ENCODE measurements at regions not wholly inside any gene's neighbourhood (a gene's known extent, or its start where the extent isn't known, plus 50 kb on each side); places are given as distances from the start of the nearest gene placed in this dataset.
"Not testable (repeated sequence)": the region's sequence is repeated elsewhere in the genome, so short reads cannot be mapped to it uniquely, and the experiment has no call there.

- DNase-seq: no peak
These were observed 146.5 kb upstream of the MMADHC start for GRCh38 chr2:149733936-149734685.

DNA sequence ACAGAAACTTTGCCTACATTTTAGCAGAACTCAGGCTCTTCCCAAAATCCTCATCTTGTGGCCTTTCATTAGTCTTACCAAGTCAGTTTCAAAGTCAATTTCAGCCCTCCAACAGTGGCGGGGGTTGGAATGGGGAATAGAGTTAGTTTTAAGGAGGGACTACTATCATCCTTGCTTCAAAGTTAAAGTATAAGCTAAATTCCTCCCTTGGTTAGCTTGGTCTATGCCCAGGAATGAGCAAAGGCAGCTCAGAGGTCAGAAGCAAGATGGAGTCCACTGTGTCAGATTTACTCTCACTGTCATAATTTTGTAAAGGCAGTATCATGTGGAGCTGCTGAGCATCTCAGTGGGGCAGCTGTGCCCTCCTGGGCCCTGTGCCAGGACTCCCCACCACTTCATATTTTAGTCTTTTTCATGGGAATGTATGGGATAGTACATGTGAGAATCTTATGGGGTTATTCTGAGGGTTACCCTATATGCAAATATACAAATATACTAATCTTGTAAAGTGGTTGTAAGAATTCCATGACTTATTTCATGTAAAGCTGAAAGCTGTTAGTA lies 145.2 kb upstream of the MMADHC start:
- no peak for DNase-seq

DNA sequence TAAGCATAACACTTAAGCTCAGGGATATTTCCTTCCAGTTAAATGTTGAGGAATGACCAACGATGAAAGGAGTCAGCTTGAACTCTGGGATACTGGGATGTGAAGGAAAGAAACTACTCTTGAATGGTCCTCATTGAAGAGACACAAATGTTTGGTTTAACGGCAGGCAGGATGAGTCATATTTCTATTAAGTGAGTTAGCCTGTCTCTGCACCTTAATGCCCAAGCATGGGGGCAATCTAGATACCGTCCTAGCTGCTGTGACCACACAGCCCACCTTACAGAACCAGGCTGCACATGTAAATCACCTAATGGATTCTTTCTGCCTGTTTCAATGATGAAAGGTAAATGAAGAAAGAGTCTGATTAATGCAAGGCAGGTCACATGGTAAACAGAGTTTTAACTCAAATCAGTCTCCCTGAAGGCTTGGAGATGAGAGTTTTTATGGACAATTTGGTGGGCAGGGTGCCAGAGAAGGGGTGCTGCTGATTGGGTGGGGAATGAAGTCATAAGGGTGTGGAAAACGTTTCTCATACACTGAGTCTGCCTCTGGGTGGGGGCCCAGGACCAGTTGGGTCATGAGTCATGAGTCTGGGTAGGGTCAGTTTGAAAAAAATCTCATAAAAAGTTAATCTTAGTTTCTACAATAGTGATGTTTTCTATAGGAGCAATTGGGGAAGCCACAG lies 144.6 kb upstream of the MMADHC start:
- DNase-seq: no peak

- no peak for DNase-seq
These were observed 143.5 kb upstream of the MMADHC start for GRCh38 chr2:149731079-149731478.

GRCh38 chr2:149729586-149729985 lies 142.0 kb upstream of the MMADHC start:
- no peak for DNase-seq

- DNase-seq: no peak
These were observed 140.4 kb upstream of the MMADHC start for GRCh38 chr2:149727927-149728326.

- no peak for DNase-seq
These were observed 137.7 kb upstream of the MMADHC start for GRCh38 chr2:149725234-149725633.

DNA sequence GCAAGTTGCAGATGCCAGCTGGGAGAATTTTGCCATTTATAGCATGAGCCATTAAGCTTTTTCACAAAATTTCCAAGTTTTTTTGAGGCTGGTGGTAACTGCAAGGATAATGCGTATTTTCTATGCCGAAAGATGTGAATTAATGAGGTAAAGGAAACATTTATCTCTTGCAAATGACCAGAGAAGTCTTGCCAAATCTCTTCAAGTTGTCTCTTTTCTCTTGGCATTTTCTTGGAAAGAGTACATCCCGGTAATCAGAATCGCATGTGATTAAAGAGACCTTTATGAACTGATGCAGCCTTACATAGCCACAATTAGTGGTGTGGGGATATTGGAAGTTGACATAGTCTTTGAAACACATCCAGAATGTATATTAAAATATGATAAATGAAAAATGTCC lies 136.5 kb upstream of the MMADHC start:
- DNase-seq: no peak

GRCh38 chr2:149720615-149721014 lies 133.0 kb upstream of the MMADHC start:
- DNase-seq: no peak

DNA sequence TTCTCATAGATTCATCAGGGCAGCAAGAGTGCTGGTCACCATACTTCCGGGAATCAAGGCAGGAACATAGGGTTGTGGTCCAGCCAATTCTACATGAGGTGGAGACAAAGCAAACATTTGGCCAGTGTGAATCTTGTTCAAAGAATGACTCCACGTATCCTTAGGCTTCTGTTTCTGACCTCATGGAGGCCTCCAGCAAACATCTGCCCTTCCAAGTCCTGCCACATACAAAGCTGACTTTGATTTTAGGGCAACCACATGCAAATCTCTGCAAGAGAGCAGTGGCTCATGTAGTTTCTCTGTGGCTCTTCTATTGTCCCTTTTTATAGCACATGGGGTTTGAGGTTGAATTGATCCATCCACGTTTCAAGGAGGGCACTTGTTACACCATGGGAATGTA lies 132.1 kb upstream of the MMADHC start:
- DNase-seq: no peak

- DNase-seq: no peak
These were observed 129.1 kb upstream of the MMADHC start for GRCh38 chr2:149716687-149717086.

DNA sequence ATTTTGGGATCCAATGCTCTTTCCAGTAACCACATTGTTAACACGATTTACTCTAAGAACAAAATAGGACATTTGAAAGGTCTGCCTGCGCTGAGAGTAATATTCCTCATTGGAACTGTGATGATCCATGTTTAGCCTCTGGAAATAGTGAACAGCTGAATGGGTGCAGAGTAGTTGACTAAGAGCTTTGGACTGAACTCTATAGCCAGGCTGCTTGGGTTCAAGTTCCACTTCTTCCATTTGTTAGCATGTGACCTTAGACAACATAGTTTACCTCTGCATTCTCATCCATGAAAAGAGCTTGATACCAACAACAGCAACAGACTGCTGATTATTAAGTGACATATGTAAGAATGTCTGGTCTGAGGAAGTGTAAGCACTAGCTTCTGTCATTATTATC lies 128.3 kb upstream of the MMADHC start:
- DNase-seq: no peak

GRCh38 chr2:149715005-149715592 lies 127.5 kb upstream of the MMADHC start:
- peak in 1 of 2 experiments; percentile 3 for DNase-seq

DNA sequence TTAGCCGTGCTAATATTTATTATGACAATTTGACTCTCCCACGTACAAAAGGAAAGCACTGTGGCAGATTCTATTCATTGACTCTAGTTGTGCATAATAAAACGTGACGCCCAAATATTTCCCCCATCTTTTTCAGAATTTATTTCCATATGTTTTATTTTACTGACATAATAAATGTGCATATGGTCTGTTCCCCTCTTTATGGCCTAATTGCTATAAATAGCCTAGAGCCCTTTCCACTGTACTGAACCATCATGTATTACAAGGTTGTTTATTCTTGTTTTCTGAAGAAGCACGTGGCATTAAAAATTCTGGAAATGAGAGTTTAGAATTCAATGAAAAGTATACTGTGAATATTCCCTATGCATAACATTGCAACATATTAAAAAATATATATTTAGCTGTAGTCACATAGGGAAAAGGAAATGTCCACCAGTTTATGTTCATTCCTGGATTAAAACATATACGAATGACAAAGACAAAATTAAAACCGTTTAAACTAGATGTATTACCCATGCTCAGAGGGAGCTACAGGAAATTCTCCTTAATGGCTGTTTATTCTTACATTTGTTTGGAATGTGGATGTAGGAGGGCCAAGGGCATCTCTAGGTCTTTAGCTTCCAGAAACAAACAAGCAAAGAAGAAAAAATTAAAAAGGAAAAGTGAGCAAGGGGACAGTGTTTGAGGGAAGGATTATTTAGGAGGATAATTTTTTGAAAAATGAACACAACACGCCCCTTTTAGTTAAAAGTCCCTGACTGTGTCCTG lies 122.1 kb upstream of the MMADHC start:
- DNase-seq: no peak

GRCh38 chr2:149703281-149703680 lies 115.7 kb upstream of the MMADHC start:
- no peak for DNase-seq

DNA sequence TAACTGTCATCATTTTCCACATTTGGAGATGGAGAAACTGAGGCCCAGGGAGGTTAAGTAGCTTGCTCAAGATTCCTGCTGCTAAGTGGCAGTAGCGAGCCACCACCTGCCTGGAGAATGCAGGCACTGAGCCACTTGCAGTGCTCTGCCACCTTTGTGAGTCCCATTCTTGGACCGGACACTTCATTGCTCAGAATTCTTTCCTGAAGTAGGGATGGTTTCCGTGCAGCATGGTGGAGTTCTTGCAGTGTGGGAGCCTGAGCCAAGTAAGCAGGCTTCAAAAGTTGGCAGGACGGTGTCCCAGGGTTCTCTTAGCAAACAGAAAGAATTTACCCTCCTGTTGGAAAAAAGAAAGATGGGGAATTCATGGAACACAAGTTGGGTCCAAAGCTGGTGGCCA lies 115.0 kb upstream of the MMADHC start:
- no peak for DNase-seq

GRCh38 chr2:149701241-149701640 lies 113.7 kb upstream of the MMADHC start:
- no peak for DNase-seq

DNA sequence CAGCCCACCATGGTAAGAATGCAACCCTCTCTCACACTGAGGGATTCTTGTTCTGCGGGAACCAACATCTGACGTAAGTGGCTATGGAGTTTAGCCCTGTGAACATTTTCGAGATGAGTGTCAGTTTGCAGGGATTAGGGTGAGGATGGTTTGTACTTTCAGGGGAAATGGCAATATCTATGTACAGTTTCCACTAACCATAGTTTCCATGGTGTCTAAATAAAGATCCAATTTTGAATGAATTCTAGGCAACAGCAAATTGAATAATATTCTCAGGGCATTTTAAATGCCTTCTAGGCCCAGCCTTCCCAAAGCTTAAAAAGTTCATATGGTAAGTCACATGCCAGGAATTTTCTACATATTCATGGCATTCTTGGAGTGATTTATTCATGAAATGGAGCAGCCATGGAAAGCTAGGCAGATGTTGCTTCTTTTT lies 105.4 kb upstream of the MMADHC start:
- no peak for DNase-seq

DNA sequence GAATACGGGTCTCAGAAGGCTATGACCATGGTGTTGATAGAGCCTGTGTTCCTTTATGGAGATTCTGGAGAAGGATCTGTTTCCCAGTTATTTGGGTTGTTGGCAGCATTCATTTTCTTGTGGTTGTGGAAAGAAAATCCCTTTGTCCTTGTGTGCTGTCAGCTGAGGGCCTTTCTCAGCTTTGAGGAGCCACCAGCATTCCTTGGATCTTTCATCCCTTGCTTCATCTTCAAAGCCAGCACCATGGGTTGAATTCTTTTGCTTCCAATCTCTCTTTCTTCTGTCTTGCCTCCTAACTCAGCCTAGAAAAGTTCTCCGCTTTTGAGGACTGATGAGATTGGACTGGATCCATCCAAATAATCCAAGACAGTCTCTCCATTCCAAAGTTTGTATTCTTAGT lies 103.2 kb upstream of the MMADHC start:
- DNase-seq: no peak

DNA sequence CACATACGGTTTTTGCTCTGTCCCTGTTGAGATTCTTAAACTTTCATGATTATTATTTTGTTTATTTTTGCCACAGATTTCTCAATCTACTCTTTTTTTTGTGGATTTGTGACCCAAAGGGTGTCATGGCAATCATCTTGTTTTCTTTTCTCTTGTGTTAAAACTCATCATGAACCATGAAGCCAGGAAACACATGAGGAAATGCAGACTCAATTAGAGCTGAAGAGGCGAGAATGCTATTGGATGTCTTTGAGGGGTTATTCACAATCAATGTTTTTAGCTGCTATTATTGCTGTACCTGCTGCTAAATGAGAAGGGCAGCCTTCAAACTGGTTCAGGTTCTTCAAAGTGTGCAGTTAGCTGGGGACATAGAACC lies 99.5 kb upstream of the MMADHC start:
- no peak for DNase-seq

DNA sequence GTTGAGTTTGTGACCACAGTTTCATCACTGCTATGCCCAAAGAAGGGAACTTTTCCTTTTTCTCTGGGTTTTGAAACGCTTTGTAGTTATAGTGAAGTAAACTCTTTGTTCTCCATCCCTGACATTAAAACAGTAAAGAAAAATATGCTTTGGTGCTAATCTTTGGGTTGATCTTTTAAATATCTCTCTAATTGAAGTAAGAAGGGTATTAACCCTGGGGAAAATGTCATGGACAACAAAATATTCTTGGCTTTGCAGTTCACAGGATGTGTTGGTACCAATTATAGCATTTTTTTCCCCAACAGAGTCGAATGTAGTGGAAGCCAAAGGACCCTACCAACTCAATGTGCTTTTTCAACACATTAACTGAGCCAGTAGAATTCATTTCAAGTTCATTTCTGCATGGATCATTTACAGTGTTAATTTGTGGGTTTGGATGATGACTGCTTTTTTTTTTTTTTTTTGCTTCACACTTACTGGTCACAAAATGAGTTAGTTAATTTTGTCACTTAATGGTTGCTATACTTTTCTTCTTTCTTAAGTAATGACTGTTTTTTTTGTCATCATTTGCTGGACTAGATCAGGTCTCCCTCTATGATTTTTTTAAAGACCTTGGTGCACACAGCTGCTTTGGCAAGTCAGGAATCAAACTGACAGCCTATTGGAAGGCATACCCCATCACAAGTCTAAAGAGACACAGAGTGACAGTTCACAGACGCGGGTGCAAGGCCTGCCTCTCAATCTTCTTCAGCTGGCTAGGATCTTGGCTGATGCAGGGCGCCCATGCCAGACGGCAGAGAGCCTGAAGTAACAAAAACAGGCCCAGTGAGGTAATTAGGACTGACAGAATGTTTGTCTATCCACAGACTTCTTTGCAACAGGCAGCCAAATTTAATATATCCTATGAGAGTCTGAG lies 98.8 kb upstream of the MMADHC start:
- DNase-seq: no peak

GRCh38 chr2:149685401-149685800 lies 97.8 kb upstream of the MMADHC start:
- not testable (repeated sequence) for DNase-seq

All from NCI-H2081 (cell line).